Natural killer cell (primary cell): ENCODE measurements at regions not wholly inside any gene's neighbourhood (a gene's known extent, or its start where the extent isn't known, plus 50 kb on each side); places are given as distances from the start of the nearest gene placed in this dataset.

Source experiments
- ATAC-seq, 3 donors: fragments of 150-1000 bp in 2 of 3; fragments of 200-7000 bp in 1 of 3; cut with Tn5 transposase; 1 replicate in 1 of 3; 2 replicates in 2 of 3; pipeline ENCODE4 v1.10.0; 2021; ENCODE audit warnings: mild to moderate bottlenecking in 2 of 3, moderate library complexity in 2 of 3
- DNase-seq, 2 donors: peaks; one replicate each; pipeline versions ENCODE4 v3.0.0 to v3.0.0-alpha.2; 2013 to 2021; ENCODE audit warnings: mixed read lengths in 1 of 2
- H3K27ac ChIP-seq: one replicate; pipeline ENCODE4 v1.5.1; 2013; ENCODE audit warnings: mild to moderate bottlenecking, low read length
- H3K27me3 ChIP-seq: one replicate; pipeline ENCODE4 v1.6.1; 2013; ENCODE audit warnings: low read length; ENCODE audit not compliant: control insufficient read depth, insufficient read depth
- H3K36me3 ChIP-seq: one replicate; pipeline ENCODE4 v1.6.1; 2013; ENCODE audit warnings: low read length; ENCODE audit not compliant: control insufficient read depth, insufficient read depth
- H3K4me1 ChIP-seq: one replicate; pipeline ENCODE4 v1.6.1; 2013; ENCODE audit warnings: low read length; ENCODE audit not compliant: control insufficient read depth, insufficient read depth
- H3K4me3 ChIP-seq: one replicate; pipeline ENCODE4 v1.5.1; 2013; ENCODE audit warnings: low read length
- H3K9me3 ChIP-seq: one replicate; pipeline ENCODE4 v1.6.1; 2013; ENCODE audit warnings: low read length; ENCODE audit not compliant: control insufficient read depth, insufficient read depth
- H3K27ac Mint-ChIP-seq, 2 donors: one replicate each; pipeline ENCODE4 v1.8.0; 2022; ENCODE audit warnings: mild to moderate bottlenecking in 2 of 2, mixed read lengths in 2 of 2, moderate library complexity in 1 of 2
- H3K27me3 Mint-ChIP-seq, 2 donors: one replicate each; pipeline ENCODE4 v1.8.0; 2022; ENCODE audit warnings: low read depth in 2 of 2, mixed read lengths in 2 of 2
- H3K36me3 Mint-ChIP-seq: one replicate; pipeline ENCODE4 v1.8.0; 2022; ENCODE audit warnings: mixed read lengths
- H3K4me1 Mint-ChIP-seq, 2 donors: one replicate each; pipeline ENCODE4 v1.8.0; 2022; ENCODE audit warnings: mixed read lengths in 2 of 2
- H3K4me3 Mint-ChIP-seq: one replicate; pipeline ENCODE4 v1.8.0; 2022; ENCODE audit warnings: mild to moderate bottlenecking, moderate library complexity, mixed read lengths
- H3K9me3 Mint-ChIP-seq, 2 donors: one replicate each; pipeline ENCODE4 v1.8.0; 2022; ENCODE audit warnings: mixed read lengths in 2 of 2
- WGBS: methylation state at CpG from one replicate; pipeline ENCODE4 v1.1.7; 2013; ENCODE audit warnings: missing lambda C conversion rate; ENCODE audit not compliant: insufficient coverage; 5-methylcytosine and 5-hydroxymethylcytosine counted together
- intact Hi-C: fragments of 100-400 bp; cut with micrococcal nuclease; formaldehyde crosslinking; loops from one replicate; pipeline ENCODE4 v1.14.2; 2022
- TF ChIP-seq, protein P1 (sequence below): fragments of 200-600 bp; IDR thresholded peaks from one replicate; pipeline ENCODE4 v1.8.0; 2022; ENCODE audit warnings: antibody characterized with exemption

DNA sequence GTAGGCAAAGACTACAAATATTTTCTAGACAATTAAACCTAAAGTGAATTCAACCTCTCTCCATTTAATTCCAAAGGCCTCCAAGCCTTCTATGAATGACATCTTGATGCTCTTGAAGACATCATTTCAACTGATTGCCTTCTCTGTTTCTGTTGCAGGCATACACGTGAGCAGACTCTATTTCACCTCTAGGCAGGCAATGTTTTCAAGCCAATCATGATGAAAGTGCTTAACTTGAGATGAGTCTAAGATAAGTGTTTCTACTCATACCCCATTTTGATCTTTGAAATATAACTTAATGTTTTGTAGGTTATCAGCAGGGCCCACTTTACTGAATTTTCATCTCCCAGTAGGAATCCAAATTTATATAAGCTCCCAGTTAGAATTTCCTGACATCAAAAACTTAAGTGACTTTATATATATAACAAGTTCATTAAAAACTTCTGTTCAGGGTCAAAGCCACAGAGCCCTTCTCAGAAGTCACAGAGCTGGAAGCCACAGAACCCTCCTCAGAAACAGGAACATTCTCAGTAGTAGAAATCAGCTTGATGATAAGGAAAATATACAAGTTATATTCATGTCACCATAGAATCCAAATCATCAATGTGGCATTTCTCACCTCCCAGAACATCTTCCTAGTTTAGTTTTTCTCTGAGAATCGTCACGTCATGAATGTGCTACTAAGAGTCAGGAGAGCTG is 108.5 kb downstream of the PHLDA1 start:
- Mint-ChIP-seq H3K27me3 (no peaks in the 10 kb centered on the region), H3K4me3 (no peak overlapping the region), H3K4me1 (peaks cover 4 to 17% of the 10 kb centered on the region in 2 donors), H3K27ac (peak overlapping the region in 1 of 2 donors; percentile 5), H3K36me3 (peaks cover 9% of the 10 kb centered on the region), H3K9me3 (peaks cover 0 to 4% of the 10 kb centered on the region in 2 donors)
- H3K9me3 ChIP-seq = peaks cover 16% of the 10 kb centered on the region
- ATAC-seq = no peak
- no peak overlapping the region for H3K27ac ChIP-seq
- no peaks in the 10 kb centered on the region for H3K27me3 ChIP-seq
- no peak overlapping the region for H3K4me3 ChIP-seq
- intact Hi-C loops = no loop called here
- no peaks in the 10 kb centered on the region for H3K4me1 ChIP-seq
- WGBS = 71% methylated on average over 3 of the region's 3 CpGs
- no peaks in the 10 kb centered on the region for H3K36me3 ChIP-seq
- TF ChIP-seq, protein P1, sequence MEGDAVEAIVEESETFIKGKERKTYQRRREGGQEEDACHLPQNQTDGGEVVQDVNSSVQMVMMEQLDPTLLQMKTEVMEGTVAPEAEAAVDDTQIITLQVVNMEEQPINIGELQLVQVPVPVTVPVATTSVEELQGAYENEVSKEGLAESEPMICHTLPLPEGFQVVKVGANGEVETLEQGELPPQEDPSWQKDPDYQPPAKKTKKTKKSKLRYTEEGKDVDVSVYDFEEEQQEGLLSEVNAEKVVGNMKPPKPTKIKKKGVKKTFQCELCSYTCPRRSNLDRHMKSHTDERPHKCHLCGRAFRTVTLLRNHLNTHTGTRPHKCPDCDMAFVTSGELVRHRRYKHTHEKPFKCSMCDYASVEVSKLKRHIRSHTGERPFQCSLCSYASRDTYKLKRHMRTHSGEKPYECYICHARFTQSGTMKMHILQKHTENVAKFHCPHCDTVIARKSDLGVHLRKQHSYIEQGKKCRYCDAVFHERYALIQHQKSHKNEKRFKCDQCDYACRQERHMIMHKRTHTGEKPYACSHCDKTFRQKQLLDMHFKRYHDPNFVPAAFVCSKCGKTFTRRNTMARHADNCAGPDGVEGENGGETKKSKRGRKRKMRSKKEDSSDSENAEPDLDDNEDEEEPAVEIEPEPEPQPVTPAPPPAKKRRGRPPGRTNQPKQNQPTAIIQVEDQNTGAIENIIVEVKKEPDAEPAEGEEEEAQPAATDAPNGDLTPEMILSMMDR = no peak
- no peak for DNase-seq

DNA sequence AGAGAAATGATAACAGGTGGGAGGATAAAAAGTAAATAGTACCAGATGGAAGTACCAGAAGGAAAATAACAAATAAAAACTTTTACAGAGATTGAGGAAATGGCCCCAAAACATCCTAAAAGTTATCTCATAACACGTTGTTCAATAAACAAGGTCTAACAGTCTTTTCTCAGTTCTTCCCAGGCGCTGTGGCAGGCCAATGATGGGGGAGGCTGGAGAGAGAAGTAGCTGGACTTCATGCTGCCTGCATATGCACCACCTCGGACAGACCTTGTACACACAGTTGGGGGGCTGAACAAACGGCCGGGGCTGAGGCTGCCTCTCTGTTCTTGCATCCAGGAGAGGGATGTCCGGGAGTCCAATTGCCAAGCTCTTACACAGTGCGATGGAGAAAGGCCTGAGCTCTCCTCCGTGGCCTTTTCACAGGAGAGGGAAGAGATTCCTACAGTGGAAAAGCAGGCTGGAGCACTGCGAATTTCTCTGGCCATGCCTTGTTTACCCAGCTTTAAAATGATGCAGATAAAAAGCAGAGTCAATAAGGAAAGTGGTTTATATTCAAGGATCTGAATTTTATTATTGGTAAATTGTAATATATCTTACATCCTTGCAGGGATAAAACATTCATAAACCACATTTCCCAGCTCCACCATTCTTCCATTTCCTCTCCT is 109.8 kb downstream of the PHLDA1 start:
- ATAC-seq (no peak), DNase-seq (no peak)
- no peaks in the 10 kb centered on the region for H3K27me3 Mint-ChIP-seq
- peaks cover 0 to 4% of the 10 kb centered on the region in 2 donors for H3K9me3 Mint-ChIP-seq
- Histone ChIP-seq H3K27ac (no peak overlapping the region), H3K9me3 (peaks cover 16% of the 10 kb centered on the region), H3K4me1 (no peaks in the 10 kb centered on the region), H3K36me3 (no peaks in the 10 kb centered on the region), H3K4me3 (no peak overlapping the region), H3K27me3 (no peaks in the 10 kb centered on the region)
- H3K27ac Mint-ChIP-seq = no peak overlapping the region
- intact Hi-C loops = no loop called here
- H3K4me1 Mint-ChIP-seq = peaks cover 4 to 17% of the 10 kb centered on the region in 2 donors
- peaks cover 9% of the 10 kb centered on the region for H3K36me3 Mint-ChIP-seq
- WGBS = 91% methylated on average over 9 of the region's 9 CpGs
- H3K4me3 Mint-ChIP-seq = no peak overlapping the region
- TF ChIP-seq, protein P1 = no peak

- Histone ChIP-seq H3K4me3 (no peak overlapping the region), H3K27ac (no peak overlapping the region), H3K27me3 (no peaks in the 10 kb centered on the region), H3K36me3 (no peaks in the 10 kb centered on the region), H3K4me1 (no peaks in the 10 kb centered on the region), H3K9me3 (no peaks in the 10 kb centered on the region)
- WGBS = no CpG with 5 or more reads among the region's 2 CpGs
- Mint-ChIP-seq H3K4me3 (no peak overlapping the region), H3K36me3 (no peaks in the 10 kb centered on the region), H3K27ac (peak overlapping the region; percentile 20 to 46), H3K27me3 (no peaks in the 10 kb centered on the region), H3K9me3 (no peaks in the 10 kb centered on the region), H3K4me1 (peaks cover 0 to 5% of the 10 kb centered on the region in 2 donors)
- no peak for DNase-seq
- intact Hi-C loops = no loop called here
- peak; percentile 79 to 96 (median 85) for ATAC-seq
- TF ChIP-seq, protein P1 = no peak
Measured at GRCh38 chr12:75917715-75918114, 113.9 kb downstream of the PHLDA1 start.
